GM21717 (cell line): ENCODE measurements at regions not wholly inside any gene's neighbourhood (a gene's known extent, or its start where the extent isn't known, plus 50 kb on each side); places are given as distances from the start of the nearest gene placed in this dataset.
"Not testable (repeated sequence)": the region's sequence is repeated elsewhere in the genome, so short reads cannot be mapped to it uniquely, and the experiment has no call there.

Experiments used
- ATAC-seq: cut with Tn5 transposase; IDR thresholded peaks from one replicate; pipeline ENCODE4 v1.9.1; 2021; ENCODE audit warnings: mild to moderate bottlenecking, moderate library complexity; ENCODE audit not compliant: unreplicated experiment

GRCh38 chr6:94902974-94903628, 674.2 kb upstream of the MANEA start:
- ATAC-seq, result no peak

DNA sequence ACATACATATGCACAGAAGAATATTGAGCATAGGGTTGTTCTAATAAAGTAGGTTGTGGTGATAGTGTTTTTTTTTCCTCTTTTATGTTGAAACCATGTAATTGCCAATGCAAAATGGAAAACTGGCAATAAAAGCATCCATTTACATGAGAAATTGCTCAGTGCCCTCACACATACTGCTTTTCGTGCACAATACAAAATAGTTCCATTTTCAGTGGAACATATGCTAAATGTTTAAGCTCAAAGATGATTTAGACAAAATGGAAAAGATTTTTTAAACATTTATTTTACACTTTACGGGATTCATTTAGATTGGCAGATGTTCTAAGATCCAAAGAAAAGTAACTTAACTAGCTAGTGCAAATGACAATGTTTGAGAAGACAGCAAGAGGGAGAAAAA, 678.1 kb upstream of the MANEA start:
- ATAC-seq, result no peak

DNA sequence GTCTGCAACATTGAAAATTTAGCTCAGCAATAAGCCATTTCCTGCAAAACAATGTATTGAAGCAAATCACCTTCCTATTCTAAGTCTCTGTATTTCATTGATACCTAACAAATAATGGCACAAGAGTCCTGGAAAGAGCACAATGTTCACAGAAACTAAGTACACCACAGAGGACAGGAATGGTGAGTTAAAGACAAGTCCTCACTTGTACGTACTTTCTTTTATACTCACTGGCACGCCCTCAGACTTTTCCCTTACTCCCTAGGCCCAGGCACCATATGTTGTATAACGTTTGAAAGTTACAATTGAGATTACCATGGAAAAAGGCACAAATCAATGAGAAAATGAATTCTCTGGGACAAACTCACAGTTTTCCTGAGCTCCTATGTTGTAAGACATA, 683.0 kb upstream of the MANEA start:
- no peak for ATAC-seq

GRCh38 chr6:94893327-94893726, 684.0 kb upstream of the MANEA start:
- ATAC-seq, result no peak

DNA sequence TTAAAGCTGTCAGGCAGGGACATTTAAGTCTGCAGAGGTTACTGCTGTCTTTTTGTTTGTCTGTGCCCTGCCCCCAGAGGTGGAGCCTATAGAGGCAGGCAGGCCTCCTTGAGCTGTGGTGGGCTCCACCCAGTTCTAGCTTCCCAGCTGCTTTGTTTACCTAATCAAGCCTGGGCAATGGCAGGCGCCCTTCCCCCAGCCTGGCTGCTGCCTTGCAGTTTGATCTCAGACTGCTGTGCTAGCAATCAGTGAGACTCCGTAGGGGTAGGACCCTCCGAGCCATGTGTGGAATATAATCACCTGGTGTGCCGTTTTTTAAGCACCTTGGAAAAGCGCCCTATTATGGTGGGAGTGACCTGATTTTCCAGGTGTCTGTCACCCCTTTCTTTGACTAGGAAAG, 703.5 kb upstream of the MANEA start:
- ATAC-seq, result not testable (repeated sequence)

GRCh38 chr6:94862112-94862511, 715.2 kb upstream of the MANEA start:
- no peak for ATAC-seq

DNA sequence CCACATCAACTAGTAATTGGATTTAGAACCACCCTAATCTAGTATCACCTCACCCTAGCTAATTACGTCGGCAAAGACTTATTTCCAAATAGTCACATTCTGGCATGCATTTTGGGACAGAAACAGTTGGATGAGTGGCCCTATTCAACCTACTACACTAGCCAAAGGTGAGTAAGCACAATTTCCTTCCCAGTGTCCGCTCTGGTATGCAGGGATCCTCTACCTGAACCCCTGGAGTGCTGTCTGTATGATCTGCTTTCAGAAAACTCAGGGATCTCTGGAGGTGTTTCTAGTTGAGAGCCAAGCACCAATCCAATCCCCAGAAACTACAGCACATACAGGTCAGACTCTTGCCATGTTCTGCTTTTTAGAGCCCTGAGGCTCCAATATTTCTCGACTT, 717.4 kb upstream of the MANEA start:
- no peak for ATAC-seq

GRCh38 chr6:94856999-94857398, 720.3 kb upstream of the MANEA start:
- ATAC-seq, result not testable (repeated sequence)

DNA sequence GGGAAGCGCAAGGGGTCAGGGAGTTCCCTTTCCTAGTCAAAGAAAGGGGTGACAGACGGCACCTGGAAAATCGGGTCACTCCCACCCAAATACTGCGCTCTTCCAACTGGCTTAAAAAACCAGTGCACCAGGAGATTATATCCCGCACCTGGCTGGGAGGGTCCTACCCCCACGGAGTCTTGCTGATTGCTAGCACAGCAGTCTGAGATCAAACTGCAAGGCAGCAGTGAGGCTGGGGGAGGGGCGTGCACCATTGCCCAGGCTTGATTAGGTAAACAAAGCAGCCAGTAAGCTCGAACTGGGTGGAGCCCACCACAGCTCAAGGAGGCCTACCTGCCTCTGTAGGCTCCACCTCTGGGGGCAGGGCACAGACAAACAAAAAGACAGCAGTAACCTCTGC, 726.0 kb upstream of the MANEA start:
- not testable (repeated sequence) for ATAC-seq

DNA sequence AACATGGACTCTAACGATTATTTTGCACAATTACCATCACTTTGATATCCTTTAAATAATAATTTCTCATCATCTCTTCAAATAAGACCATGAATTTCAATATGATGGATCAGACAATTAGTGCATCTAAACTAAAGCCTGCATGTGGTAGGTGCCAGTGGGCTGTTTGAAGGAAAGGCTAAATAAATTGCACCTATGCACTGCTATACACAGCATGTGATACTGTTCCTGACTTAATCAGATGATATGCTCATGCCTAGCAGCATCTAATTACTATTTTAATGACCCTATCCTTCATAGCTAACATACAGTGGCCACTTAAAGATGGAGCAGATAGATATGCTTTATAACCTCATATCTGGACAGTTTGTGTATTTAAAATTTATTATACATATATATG, 731.6 kb upstream of the MANEA start:
- ATAC-seq, result no peak

- no peak for ATAC-seq
These were observed 742.1 kb upstream of the MANEA start for GRCh38 chr6:94835264-94835663.

DNA sequence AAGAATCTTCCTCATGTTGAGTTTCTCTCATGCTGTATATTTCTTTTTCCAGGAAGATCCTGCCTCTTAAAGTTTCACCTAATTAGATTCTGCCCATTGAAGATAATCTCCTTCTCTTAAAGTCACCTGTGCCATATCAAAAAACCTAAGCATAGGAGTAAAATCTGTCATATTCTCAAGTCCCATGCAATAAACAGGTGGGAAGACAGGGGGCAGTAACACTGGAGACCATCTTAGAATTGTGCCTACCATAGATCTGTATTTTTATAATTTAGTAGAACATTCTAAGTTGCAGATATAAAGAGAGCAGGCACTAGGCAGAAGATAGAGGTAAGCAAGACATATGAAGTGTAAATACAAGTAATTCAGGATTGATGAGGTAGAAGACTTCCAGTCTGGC, 763.5 kb upstream of the MANEA start:
- ATAC-seq, result no peak

GRCh38 chr6:94801344-94801743, 776.0 kb upstream of the MANEA start:
- ATAC-seq, result no peak

GRCh38 chr6:94785514-94785913, 791.8 kb upstream of the MANEA start:
- ATAC-seq, result no peak

DNA sequence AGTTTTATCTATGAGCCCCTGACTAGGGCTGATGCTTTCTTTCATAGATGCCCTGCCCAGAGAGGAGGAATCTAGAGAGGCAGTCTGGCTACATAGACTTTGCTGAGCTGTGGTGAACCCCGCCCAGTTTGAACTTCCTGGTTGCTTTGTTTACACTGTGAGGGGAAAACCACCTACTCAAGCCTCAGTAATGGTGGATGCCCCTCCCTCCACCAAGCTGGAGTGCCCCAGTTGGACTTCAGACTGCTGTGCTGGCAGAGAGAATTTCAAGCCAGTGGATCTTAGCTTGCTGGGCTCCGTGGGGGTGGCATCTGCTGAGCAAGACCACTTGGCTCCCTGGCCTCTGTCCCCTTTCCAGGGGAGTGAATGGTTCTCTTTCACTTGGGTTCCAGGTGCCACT, 792.3 kb upstream of the MANEA start:
- not testable (repeated sequence) for ATAC-seq

DNA sequence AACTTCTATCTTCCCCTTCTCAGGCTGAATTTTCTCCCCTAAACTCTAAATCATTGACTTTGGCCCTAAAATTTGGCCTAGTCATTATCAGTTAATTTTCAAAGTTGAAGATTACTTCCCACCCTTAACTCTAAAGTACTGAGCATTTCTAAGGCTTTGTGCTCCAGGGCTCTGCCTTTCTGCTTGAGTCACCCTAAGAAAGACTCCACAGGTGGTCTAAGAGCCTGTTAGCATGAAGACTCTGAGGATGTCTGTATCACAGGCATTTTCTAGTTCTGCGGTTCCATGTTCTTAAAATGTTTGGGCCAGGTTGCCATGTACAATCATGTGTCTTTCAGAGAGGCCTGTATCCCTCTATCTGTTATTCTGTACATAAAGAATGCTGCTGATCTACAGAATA, 808.1 kb upstream of the MANEA start:
- no peak for ATAC-seq

GRCh38 chr6:94751641-94752329, 825.5 kb upstream of the MANEA start:
- peak; percentile 98 for ATAC-seq

DNA sequence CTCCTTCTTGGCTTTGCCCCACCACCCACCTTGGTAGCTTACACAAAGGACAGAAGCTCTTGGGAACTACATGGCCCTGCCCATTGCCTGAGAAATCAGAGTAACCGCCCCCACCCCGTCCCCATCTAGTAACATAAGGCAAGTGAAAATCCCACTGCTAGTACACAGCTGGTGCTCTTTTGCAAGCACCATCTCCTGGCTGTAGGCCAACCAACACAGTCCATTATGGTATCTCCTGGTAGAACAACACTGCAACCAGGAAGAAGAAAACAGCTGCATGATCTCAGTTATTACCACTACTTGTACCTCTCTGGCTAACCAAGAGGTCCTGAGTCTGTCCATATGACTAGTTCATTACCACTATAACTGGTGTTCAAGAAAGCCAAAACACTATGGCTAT, 841.1 kb upstream of the MANEA start:
- no peak for ATAC-seq

GRCh38 chr6:94735270-94735669, 842.1 kb upstream of the MANEA start:
- no peak for ATAC-seq

DNA sequence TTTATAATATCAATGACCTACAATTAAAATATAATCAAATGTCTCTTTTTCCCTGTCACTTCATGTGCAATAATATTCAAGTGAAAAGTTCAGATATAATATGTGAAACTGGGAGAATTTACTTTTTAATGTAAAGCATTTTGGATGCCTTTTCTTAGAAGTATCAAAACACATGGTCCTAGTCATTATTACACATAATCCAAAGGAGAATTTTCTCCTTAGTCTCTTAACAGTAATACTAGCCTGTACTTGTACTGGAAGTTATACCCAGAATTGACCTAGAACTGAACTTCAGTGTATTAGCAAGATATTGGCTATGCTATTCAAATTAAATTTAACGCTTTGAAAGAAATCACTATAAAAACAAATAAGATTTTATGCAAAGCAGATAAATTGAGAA, 842.6 kb upstream of the MANEA start:
- ATAC-seq, result no peak

DNA sequence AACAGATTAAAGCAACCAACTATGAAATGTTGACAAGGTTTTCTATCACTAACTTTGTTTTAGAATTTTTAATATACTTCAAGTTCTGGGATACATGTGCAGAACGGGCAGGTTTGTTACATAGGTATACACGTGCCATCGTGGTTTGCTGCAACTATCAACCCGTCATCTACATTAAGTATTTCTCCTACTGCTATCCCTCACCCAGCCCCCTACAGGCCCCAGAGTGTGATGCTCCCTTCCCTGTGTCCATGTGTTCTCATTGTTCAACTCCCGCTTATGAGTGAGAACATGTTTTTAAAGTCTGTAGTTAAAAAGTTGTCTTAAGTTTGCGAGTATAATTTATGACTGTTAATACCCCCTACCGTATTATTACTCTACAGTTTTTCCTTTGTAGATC, 844.3 kb upstream of the MANEA start:
- ATAC-seq, result no peak

DNA sequence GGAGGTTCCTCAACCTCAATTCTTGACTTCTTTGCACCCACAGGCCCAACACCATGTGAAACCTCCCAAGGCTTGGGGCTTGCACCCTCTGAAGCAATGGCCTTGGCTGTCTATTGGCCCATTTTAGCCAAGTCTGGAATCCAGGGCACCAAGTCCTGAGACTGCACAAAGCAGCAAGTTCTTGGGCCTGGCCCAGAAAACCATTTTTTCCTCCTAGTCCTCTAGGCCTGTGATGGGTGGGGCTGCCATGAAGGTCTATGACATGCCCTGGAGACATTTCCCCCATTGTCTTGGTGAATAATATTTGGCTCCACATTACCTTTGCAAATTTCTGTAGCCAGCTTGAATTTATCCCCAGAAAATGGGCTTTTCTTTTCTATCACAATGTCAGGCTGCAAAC, 849.6 kb upstream of the MANEA start:
- ATAC-seq, result no peak

DNA sequence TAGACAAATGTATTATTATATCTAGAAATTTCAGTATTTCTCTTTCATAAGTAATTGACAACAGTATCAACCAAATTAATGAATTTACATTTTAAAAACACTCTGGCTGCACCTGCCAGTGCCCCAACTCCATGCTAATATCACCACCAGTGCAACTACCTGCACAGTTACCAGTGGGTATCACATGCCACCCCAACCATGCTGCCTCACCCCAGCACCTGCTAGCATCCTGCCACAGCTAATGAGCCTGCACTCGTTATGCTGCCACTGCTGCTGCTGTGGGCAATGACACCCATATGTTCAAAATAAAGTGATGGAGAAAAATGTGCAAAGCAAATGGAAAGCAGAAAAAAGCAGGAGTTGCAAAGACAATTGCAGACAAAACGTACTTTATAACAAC, 855.9 kb upstream of the MANEA start:
- ATAC-seq, result no peak
